ENCODE measurements at regions not wholly inside any gene's neighbourhood (a gene's known extent, or its start where the extent isn't known, plus 50 kb on each side); places are given as distances from the start of the nearest gene placed in this dataset.

DNA sequence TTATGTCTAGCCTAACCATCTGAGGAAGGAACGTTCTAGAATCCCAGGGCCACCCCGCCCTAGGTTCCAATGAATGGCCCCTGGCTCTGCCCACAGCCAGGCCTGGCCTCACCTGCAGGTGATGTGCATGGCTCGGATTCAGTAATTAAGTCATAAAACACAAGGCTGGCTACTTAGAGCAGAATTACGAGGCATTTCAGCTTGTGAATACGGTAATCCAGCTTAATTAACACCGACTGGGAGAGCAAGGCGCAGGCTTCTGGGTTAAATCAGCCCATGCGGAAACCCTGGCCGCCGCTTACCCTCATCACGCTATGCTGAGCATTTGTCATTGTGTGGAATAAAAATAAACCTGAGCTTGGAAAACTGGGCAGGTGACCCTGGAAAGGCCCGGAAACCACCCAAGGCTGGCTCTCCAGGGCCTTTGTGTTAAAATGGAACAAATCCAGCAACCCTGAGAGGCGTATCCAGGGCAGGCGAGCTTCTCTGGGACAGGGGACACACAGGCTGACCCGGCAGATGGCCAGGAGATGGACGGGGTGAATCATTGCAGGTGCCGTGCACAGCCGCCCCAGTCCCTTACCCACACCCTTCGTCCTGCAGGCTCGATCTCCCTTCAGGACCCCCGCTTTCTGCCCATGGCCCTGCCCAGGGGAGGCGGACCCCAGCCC lies 220.2 kb downstream of the CTTN start:
- Histone ChIP-seq H3K36me3 (ENCODE audit: control insufficient read depth, insufficient read depth, low read length) (no peaks in the 10 kb centered on the region), H3K27me3 (ENCODE audit: control insufficient read depth, insufficient read depth, low read length) (no peaks in the 10 kb centered on the region), H3K4me1 (ENCODE audit: control insufficient read depth, insufficient read depth, low read length) (peaks cover 2% of the 10 kb centered on the region; the same call in 1 of the 2 replicates), H3K27ac (ENCODE audit: low read depth, low read length) (no peak overlapping the region), H3K4me3 (ENCODE audit: low read depth, low read length) (no peak overlapping the region), H3K9ac (ENCODE audit: low read length) (no peak overlapping the region), H3K9me3 (ENCODE audit: control insufficient read depth, insufficient read depth, low read depth, low read length) (peaks cover 12% of the 10 kb centered on the region; the same call in 1 of the 2 replicates)

DNA sequence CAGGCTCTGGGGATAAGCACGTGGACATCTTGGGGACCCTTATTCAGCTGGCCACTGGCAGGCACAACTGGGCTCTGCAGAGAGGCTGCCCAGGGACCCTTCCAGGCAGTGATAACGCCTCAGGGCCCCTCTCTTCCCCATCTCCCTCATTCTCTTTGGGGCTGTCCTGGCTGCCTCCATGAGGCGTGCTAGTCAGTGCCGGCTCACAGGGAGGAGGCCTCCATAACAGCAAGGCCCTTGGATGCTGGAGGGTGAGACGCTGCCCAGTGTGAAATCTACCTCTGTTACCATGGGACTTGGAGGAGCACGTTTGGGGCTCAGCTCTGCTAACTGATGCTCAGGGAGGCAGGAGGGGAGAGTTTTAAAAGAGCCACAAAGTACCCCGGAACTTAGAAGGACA lies 221.3 kb downstream of the CTTN start:
- peaks cover 12% of the 10 kb centered on the region; the same call in 1 of the 2 replicates for H3K9me3 ChIP-seq (ENCODE audit: control insufficient read depth, insufficient read depth, low read depth, low read length)

DNA sequence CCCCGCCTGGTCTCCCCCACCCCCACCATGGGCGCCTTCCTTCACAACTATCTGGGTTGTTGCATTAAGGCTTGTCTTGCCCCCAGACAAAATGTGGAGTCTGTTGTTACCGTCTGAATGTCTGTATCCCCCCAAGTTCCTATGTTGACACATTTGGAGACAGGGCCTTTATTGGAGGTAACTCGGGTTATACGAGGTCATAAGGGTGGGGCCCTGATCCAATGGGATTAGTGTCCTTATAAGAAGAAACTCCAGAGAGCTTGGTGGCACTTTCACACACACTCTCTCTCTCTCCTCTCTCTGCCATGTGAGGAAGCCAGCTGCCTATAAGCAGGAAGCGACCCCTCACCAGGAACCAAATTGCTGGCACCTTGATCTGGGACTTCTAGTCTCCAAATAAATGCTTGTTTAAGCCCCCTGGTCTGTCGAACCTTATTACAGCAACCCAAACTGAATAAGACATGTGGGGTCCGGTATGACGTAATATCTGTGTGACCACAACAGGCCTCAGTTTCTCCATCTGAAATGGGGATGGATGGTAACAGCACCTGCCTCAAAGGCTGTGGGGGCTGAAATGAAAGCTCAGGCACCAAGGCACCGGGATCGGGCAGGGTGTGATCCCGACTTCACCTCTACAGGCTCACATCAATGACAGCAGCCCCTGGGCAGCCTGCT lies 222.3 kb downstream of the CTTN start:
- Histone ChIP-seq H3K4me1 (ENCODE audit: control insufficient read depth, insufficient read depth, low read length) (peaks cover 7% of the 10 kb centered on the region), H3K9ac (ENCODE audit: low read length) (no peak overlapping the region), H3K27me3 (ENCODE audit: control insufficient read depth, insufficient read depth, low read length) (no peaks in the 10 kb centered on the region), H3K4me3 (ENCODE audit: low read depth, low read length) (no peak overlapping the region), H3K36me3 (ENCODE audit: control insufficient read depth, insufficient read depth, low read length) (no peaks in the 10 kb centered on the region), H3K27ac (ENCODE audit: low read depth, low read length) (no peak overlapping the region), H3K9me3 (ENCODE audit: control insufficient read depth, insufficient read depth, low read depth, low read length) (peaks cover 8% of the 10 kb centered on the region; the same call in 1 of the 2 replicates)

More for the DNA sequence above, 221.3 kb downstream of the CTTN start:
- H3K9ac ChIP-seq (ENCODE audit: low read length): no peak overlapping the region
- H3K4me3 ChIP-seq (ENCODE audit: low read depth, low read length): no peak overlapping the region
- no peak overlapping the region for H3K27ac ChIP-seq (ENCODE audit: low read depth, low read length)
- H3K27me3 ChIP-seq (ENCODE audit: control insufficient read depth, insufficient read depth, low read length): no peaks in the 10 kb centered on the region
- H3K4me1 ChIP-seq (ENCODE audit: control insufficient read depth, insufficient read depth, low read length): peaks cover 7% of the 10 kb centered on the region
- H3K36me3 ChIP-seq (ENCODE audit: control insufficient read depth, insufficient read depth, low read length): no peaks in the 10 kb centered on the region

DNA sequence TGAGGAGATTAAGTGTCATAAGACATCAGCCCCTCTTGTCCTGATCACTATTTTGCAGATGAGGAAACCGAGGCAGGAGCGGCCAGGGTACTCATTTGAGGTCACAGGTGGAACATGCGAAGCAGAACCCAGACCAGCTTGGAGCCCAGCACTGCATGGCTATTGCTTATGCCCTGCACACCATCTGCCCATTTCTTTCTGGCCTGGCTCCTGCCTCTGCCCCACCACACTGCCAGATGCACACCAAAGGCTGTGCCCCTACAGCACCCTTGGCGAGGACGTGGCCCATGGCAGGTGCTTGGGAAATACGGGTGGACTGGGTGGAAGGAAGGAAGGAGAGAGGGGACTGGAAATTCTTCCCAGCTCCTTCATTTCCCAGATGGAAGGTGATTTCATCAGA lies 222.9 kb downstream of the CTTN start:
- Histone ChIP-seq H3K9ac (ENCODE audit: low read length) (no peak overlapping the region), H3K9me3 (ENCODE audit: control insufficient read depth, insufficient read depth, low read depth, low read length) (0 out of 2 replicates have a peak, but pooled peaks cover 5% of the 10 kb centered on the region), H3K27me3 (ENCODE audit: control insufficient read depth, insufficient read depth, low read length) (no peaks in the 10 kb centered on the region), H3K27ac (ENCODE audit: low read depth, low read length) (no peak overlapping the region), H3K4me3 (ENCODE audit: low read depth, low read length) (no peak overlapping the region), H3K4me1 (ENCODE audit: control insufficient read depth, insufficient read depth, low read length) (peaks cover 7% of the 10 kb centered on the region), H3K36me3 (ENCODE audit: control insufficient read depth, insufficient read depth, low read length) (no peaks in the 10 kb centered on the region)

DNA sequence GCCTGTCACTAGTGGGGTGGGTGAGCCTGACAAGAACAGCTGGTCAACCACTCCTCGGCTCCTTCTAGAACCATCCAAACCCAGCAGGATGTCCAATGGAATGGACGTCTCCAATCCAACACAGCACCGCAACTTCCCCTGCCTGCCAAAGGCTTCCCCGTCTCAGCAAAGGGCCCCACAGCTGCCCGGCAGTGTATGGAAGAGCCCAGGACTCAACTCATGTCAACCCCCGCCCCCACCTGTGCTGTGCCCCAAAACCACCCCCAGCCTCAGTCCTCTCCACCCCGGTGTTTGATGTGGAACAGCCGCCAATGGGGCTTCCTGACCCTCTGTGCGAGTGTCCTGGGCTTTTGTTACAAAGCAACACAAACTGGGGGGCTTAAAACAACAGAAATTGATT lies 223.8 kb downstream of the CTTN start:
- H3K27ac ChIP-seq (ENCODE audit: low read depth, low read length): no peak overlapping the region
- H3K27me3 ChIP-seq (ENCODE audit: control insufficient read depth, insufficient read depth, low read length): no peaks in the 10 kb centered on the region
- H3K9me3 ChIP-seq (ENCODE audit: control insufficient read depth, insufficient read depth, low read depth, low read length): 0 out of 2 replicates have a peak, but pooled peaks cover 5% of the 10 kb centered on the region
- no peaks in the 10 kb centered on the region for H3K36me3 ChIP-seq (ENCODE audit: control insufficient read depth, insufficient read depth, low read length)
- H3K4me3 ChIP-seq (ENCODE audit: low read depth, low read length): no peak overlapping the region
- H3K9ac ChIP-seq (ENCODE audit: low read length): no peak overlapping the region
- peaks cover 5% of the 10 kb centered on the region for H3K4me1 ChIP-seq (ENCODE audit: control insufficient read depth, insufficient read depth, low read length)

DNA sequence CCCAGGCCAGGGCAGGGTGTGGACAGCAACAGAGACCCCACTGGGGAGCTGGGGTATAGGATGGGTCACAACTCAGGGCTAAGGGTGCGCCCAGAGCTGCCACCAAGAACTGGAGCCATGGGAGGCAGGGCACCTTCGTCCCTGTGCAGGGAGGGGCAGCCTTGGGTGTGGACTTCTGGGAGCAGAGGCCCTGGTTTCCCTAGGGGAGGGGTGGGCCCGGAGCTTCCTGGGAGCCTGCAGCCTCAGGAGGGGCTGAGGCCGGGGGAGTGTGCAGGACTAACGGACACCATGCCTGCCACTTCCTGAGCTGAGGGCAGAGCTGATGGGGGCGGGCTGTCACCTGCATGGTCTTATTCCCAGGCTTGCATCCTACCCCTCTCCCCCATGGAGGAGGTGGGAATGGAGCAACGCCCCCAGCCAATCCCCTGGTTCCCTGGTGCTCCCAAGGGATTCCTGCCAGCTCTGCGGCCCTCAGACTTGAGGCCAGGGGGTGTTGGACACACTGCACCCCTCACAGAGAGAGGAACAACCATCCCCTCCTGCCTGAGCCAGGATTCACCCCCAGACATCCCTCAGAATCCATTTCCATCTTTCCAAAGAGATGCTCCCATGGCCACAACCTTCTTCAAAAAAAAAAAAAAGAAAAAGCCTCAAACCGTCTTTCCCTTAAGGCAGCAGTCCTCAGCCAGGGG lies 225.7 kb downstream of the CTTN start:
- peaks cover 10% of the 10 kb centered on the region for H3K4me1 ChIP-seq (ENCODE audit: control insufficient read depth, insufficient read depth, low read length)
- H3K27me3 ChIP-seq (ENCODE audit: control insufficient read depth, insufficient read depth, low read length): no peaks in the 10 kb centered on the region
- 0 out of 2 replicates have a peak, but pooled peaks cover 5% of the 10 kb centered on the region for H3K9me3 ChIP-seq (ENCODE audit: control insufficient read depth, insufficient read depth, low read depth, low read length)

DNA sequence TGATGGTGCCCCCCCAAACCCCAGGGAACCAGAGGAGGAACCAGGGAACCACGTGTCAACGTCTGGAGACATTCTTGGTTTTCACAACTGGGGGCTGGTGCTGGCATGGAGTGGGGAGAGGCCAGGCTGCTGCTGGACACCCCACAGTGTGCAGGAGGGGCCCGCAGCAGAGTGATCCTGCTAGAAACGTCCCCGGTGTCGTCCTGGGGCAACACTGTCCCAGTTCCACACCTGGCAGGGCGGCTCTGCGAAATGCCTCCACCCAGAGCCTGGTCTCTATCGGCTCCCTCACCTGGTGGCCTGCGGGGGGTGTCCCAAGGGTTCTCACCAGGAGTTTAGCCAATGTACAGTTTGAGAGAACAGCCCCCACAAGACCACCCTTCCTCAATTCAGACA lies 226.3 kb downstream of the CTTN start:
- Histone ChIP-seq H3K27me3 (ENCODE audit: control insufficient read depth, insufficient read depth, low read length) (no peaks in the 10 kb centered on the region), H3K27ac (ENCODE audit: low read depth, low read length) (no peak overlapping the region), H3K4me1 (ENCODE audit: control insufficient read depth, insufficient read depth, low read length) (peaks cover 10% of the 10 kb centered on the region), H3K9me3 (ENCODE audit: control insufficient read depth, insufficient read depth, low read depth, low read length) (0 out of 2 replicates have a peak, but pooled peaks cover 5% of the 10 kb centered on the region), H3K9ac (ENCODE audit: low read length) (no peak overlapping the region), H3K4me3 (ENCODE audit: low read depth, low read length) (no peak overlapping the region), H3K36me3 (ENCODE audit: control insufficient read depth, insufficient read depth, low read length) (no peaks in the 10 kb centered on the region)

More for the DNA sequence above, 225.7 kb downstream of the CTTN start:
- no peak overlapping the region for H3K9ac ChIP-seq (ENCODE audit: low read length)
- no peaks in the 10 kb centered on the region for H3K36me3 ChIP-seq (ENCODE audit: control insufficient read depth, insufficient read depth, low read length)
- H3K4me3 ChIP-seq (ENCODE audit: low read depth, low read length): no peak overlapping the region
- no peak overlapping the region for H3K27ac ChIP-seq (ENCODE audit: low read depth, low read length)

DNA sequence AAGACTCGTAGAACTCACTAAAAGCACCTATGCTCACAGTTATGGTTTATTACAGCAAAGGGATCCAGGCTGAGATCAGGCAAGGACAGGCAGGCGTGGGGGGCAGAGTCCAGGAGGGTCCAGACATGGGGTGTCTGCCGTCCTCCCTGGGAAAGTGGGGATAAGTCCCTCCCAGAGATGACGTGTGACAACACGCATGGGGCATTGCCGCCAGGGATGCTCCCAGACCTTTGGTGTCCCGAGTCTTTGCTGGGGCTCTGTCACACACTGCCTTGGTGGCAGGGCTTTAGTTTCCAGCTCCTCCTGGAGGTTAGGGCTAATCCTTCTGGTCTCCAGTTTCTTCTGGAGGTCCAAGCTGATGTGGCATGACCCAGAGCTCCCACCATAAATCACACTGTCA lies 226.7 kb downstream of the CTTN start:
- H3K9me3 ChIP-seq (ENCODE audit: control insufficient read depth, insufficient read depth, low read depth, low read length): 0 out of 2 replicates have a peak, but pooled peaks cover 5% of the 10 kb centered on the region
- H3K4me1 ChIP-seq (ENCODE audit: control insufficient read depth, insufficient read depth, low read length): peaks cover 10% of the 10 kb centered on the region
- no peak overlapping the region for H3K9ac ChIP-seq (ENCODE audit: low read length)
- H3K27me3 ChIP-seq (ENCODE audit: control insufficient read depth, insufficient read depth, low read length): no peaks in the 10 kb centered on the region
- H3K27ac ChIP-seq (ENCODE audit: low read depth, low read length): no peak overlapping the region
- no peaks in the 10 kb centered on the region for H3K36me3 ChIP-seq (ENCODE audit: control insufficient read depth, insufficient read depth, low read length)
- no peak overlapping the region for H3K4me3 ChIP-seq (ENCODE audit: low read depth, low read length)

DNA sequence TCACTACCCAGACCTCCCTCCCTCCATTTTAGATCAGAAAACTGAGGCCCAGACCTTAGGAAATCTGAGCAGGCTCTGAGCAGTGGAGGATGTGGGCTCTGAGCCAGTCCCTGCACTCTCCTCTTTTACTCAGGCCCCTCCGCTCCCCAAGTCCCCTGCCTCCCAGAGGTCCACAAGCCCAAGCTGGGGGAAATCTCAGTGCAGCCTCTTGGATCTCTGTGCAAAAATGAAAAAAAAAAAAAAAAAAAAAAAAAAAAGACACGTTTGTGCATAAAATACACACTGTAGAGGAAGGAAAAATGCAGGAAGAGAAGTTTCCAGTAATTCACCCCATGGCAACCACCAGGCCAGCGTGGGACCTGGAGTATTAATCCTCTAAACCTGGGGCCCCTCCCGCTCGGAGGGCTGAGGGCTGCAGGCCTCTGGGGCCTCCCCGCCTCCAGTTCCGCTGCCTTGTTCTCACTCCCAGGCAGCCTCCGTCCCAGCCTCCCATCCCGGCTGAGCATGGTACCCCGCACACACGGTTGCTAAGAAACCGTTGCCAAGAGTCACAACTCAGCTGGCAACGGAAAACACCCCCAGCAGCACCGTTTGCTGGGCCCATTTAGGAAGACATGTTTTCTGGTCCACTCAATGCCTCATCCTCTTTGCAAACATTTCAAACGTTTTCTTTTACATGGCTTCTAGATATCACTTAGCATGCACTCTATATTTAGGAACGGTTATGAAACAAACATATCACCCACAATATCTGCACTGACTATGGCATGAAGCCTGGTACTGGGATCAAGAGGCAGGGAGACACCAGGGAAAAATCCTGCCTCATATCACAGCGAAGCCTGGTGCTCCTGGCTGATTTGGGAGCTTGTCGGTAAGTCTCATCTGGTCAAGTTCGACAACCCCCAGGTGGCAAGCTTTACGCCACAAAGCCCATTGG lies 227.5 kb downstream of the CTTN start:
- H3K4me1 ChIP-seq (ENCODE audit: control insufficient read depth, insufficient read depth, low read length): peaks cover 10% of the 10 kb centered on the region
- no peak overlapping the region for H3K4me3 ChIP-seq (ENCODE audit: low read depth, low read length)
- H3K27ac ChIP-seq (ENCODE audit: low read depth, low read length): no peak overlapping the region
- H3K9me3 ChIP-seq (ENCODE audit: control insufficient read depth, insufficient read depth, low read depth, low read length): 0 out of 2 replicates have a peak, but pooled peaks cover 5% of the 10 kb centered on the region
- no peak overlapping the region for H3K9ac ChIP-seq (ENCODE audit: low read length)
- H3K27me3 ChIP-seq (ENCODE audit: control insufficient read depth, insufficient read depth, low read length): no peaks in the 10 kb centered on the region
- H3K36me3 ChIP-seq (ENCODE audit: control insufficient read depth, insufficient read depth, low read length): no peaks in the 10 kb centered on the region

DNA sequence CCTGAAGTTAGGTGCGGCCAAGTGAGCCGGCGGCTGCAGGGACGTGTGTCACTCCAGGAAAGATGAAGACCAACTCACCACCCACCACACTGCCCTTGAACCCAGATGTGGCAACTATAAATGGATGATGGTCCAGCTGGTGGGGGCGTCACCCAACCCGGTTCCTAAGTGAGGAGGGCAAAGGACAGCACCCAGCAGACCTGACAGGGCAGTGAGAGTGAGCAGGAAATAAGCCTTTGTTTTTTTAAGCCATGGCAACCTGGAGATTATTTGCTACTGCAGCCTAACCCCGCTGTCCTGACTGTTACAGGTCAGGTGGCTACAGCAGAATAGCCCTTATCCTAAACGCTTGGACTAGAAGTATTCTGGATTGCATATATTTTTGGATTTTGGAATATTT lies 228.9 kb downstream of the CTTN start:
- 0 out of 2 replicates have a peak, but pooled peaks cover 4% of the 10 kb centered on the region for H3K9me3 ChIP-seq (ENCODE audit: control insufficient read depth, insufficient read depth, low read depth, low read length)
- H3K27ac ChIP-seq (ENCODE audit: low read depth, low read length): no peak overlapping the region
- no peak overlapping the region for H3K4me3 ChIP-seq (ENCODE audit: low read depth, low read length)
- H3K27me3 ChIP-seq (ENCODE audit: control insufficient read depth, insufficient read depth, low read length): no peaks in the 10 kb centered on the region
- H3K9ac ChIP-seq (ENCODE audit: low read length): no peak overlapping the region
- no peaks in the 10 kb centered on the region for H3K36me3 ChIP-seq (ENCODE audit: control insufficient read depth, insufficient read depth, low read length)
- peaks cover 10% of the 10 kb centered on the region for H3K4me1 ChIP-seq (ENCODE audit: control insufficient read depth, insufficient read depth, low read length)

Data from HUES6 (cell line).